HG03520 (cell line): ENCODE measurements at regions not wholly inside any gene's neighbourhood (a gene's known extent, or its start where the extent isn't known, plus 50 kb on each side); places are given as distances from the start of the nearest gene placed in this dataset.
"Not testable (repeated sequence)": the region's sequence is repeated elsewhere in the genome, so short reads cannot be mapped to it uniquely, and the experiment has no call there.

Experiments
- ATAC-seq: cut with Tn5 transposase; IDR thresholded peaks from one replicate; pipeline ENCODE4 v1.9.1; 2021; ENCODE audit warnings: mild to moderate bottlenecking, moderate library complexity; ENCODE audit not compliant: unreplicated experiment

- ATAC-seq: no peak
These were observed 69.0 kb upstream of the JARID2 start for GRCh38 chr6:15176816-15177370.

DNA sequence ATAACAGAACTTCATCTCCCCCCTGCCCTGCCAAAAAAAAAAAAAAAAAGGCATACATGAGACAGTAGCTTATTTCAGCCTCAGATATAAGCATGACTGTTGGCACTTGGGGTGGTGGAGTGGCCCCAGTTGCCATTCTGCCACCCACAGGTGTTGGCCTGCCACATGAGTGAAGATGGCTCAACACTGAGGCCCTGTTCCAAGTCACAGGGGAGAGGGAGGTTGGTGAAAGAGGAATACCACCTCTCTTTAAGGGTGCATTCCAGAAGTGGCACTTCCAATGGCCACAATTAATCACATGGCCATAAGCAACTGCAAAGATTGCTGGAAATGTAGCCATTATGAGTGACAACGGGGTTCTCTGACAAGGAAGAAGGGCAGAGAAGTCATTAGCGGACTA is 61.9 kb upstream of the JARID2 start:
- no peak for ATAC-seq

GRCh38 chr6:15184441-15184861 is 61.4 kb upstream of the JARID2 start:
- ATAC-seq: peak; percentile 60

DNA sequence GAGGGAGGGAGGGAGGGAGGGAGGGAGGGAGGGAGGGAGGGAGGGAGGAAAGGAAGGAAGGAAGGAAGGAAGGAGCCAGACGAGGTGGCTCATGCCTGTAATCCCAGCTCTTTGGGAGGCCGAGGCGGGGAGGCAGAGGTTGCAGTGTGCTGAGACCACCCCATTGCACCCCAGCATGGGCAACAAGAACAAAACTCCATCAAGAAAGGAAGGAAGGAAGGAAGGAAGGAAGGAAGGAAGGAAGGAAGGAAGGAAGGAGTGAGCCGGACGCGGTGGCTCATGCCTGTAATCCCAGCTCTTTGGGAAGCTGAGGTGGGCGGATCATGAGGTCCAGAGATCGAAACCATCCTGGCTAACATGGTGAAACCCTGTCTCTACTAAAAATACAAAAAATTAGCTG is 60.8 kb upstream of the JARID2 start:
- ATAC-seq: not testable (repeated sequence)

- ATAC-seq: not testable (repeated sequence)
These were observed 52.4 kb upstream of the JARID2 start for GRCh38 chr6:15193451-15193850.

- ATAC-seq: no peak
These were observed 51.4 kb upstream of the JARID2 start for GRCh38 chr6:15194453-15194852.
